ENCODE measurements at regions not wholly inside any gene's neighbourhood (a gene's known extent, or its start where the extent isn't known, plus 50 kb on each side); places are given as distances from the start of the nearest gene placed in this dataset.

- TF ChIP-seq TCF7L2 (IDR thresholded peaks at IDR 0.05; ENCODE audit: low read depth, low read length) (no peak), CTCF (IDR thresholded peaks at IDR 0.05) (no peak), POLR2AphosphoS5 (IDR thresholded peaks at IDR 0.05; ENCODE audit: low read depth, low read length) (no peak)
These were observed 476.6 kb upstream of the ROBO1 start for GRCh38 chr3:80244390-80244789.

Data from Panc1 (cell line).